ENCODE measurements at regions not wholly inside any gene's neighbourhood (a gene's known extent, or its start where the extent isn't known, plus 50 kb on each side); places are given as distances from the start of the nearest gene placed in this dataset.
A peak's percentile ranks its signal among the peaks of the same experiment; 100 is the strongest.

GRCh38 chr2:157164891-157165290 lies 92.6 kb upstream of the GALNT5 start:
- no peak for DNase-seq

- DNase-seq, result no peak
Observed at GRCh38 chr2:157168501-157168900, 89.0 kb upstream of the GALNT5 start.

- peak in 2 of 3 donors; percentile 7 to 20 for DNase-seq
Observed at GRCh38 chr2:157169889-157170288, 87.6 kb upstream of the GALNT5 start.

DNA sequence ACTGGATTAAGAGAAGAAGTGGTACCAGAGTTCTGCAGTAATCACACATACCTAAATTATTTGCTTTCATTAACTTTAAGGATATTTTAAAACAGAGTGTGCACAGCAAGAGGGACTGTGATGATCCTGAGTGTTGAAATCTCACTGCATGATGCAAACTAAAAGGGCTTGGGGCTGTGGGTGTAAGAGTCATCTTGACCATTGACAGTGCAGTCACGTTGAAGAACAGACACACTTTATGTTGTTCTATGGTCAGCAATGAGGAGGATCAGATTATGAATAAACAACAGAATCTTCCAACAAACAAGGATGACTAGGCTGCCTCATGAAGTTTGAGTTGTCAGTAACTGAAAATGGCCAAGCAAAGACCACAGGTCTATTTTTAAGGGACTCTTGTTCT lies 87.2 kb upstream of the GALNT5 start:
- DNase-seq, result peak in 1 of 3 donors; percentile 40

DNA sequence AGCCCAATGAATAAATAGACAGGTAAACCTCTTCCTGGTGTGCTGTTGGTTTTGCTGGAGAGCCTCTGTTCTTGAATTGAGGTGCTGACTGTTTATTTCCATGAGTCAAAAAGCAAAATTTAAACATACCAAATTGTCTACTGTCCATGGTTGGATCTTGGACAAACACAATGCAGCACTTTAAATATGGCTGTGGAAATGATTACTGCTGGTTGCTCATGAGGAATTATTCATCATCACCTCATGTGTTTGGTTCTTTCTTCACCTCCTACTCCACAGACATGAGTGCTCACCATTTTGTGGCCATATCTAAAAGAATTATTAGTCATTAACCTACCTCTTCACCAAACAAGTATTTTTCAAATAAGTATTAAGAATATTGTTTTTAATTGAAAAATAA lies 85.3 kb upstream of the GALNT5 start:
- no peak for DNase-seq

DNA sequence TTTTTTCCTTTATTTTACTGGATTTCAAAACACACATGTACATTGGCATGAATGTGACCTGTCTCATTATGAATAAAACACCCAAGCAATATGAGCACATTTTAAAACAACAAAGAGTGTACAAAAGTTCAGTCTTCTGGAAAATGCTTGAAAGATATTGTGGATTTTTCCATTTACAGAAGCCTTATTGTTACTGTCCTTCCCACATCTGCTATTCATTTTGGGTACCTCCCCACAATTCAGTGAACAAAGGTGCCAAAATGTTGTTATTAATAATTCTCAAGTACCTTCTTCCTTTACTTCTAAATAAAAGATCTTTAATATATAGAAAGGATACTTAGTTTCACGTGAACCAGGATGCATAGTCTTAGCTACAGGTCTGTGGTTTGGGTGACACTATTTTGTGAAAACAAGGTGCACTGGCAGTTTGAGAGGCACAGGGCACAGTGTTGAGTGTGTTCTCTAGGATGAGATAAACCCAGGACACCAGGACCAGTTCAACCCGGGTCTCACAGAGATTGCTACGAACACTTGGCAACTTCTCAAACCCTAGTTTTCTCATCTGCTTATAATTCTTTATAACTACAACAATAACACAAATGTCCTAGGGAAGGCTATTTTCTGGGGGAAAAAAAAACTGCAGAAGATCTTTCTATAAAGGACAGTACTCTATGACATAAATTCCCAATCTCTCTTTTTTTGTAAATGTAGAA lies 84.5 kb upstream of the GALNT5 start:
- no peak for DNase-seq

DNA sequence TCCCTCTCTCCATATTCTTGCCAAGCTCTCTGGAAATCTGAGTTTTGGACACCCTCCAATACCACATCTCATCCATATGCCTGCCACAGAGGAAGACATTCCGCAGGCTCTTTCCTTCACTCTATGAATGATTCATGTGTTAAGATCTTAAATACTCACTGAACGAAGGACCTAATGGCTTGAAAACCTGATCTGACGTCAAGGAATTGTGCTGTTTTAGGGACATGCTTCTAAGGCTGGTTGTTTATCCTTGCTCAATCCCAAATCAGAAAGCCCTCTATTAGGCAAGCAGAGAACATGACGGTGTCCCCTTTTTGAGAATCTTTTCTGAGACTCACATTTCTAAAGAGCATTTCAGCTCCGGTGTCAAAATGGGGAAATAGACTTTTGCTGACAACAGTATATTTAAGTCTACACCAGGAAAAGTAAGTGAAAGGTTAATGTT lies 83.7 kb upstream of the GALNT5 start:
- peak; percentile 50 to 72 (median 71) for DNase-seq

DNA sequence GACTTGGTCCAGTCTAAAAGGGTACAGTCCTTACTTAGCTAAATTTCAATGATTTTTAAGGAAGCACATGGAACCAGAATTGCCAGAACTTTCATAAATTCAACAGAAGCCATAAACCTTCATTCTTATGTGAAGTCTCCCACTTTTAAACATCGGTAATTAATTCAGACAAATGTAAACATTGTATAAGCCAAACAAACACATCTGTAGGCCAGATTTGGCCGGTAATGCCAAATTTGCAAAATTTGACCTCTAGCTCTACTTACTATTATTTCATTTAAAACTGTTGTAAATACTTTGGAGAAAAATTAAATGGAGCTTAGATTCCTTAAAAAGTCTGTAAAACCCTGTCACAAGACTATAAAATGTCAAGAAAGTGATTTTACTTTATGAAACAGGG lies 83.2 kb upstream of the GALNT5 start:
- no peak for DNase-seq

- peak in 2 of 3 donors; percentile 36 to 40 for DNase-seq
Observed at GRCh38 chr2:157176602-157177001, 80.9 kb upstream of the GALNT5 start.

GRCh38 chr2:157178874-157179273 lies 78.6 kb upstream of the GALNT5 start:
- peak; percentile 63 to 67 (median 66) for DNase-seq

DNA sequence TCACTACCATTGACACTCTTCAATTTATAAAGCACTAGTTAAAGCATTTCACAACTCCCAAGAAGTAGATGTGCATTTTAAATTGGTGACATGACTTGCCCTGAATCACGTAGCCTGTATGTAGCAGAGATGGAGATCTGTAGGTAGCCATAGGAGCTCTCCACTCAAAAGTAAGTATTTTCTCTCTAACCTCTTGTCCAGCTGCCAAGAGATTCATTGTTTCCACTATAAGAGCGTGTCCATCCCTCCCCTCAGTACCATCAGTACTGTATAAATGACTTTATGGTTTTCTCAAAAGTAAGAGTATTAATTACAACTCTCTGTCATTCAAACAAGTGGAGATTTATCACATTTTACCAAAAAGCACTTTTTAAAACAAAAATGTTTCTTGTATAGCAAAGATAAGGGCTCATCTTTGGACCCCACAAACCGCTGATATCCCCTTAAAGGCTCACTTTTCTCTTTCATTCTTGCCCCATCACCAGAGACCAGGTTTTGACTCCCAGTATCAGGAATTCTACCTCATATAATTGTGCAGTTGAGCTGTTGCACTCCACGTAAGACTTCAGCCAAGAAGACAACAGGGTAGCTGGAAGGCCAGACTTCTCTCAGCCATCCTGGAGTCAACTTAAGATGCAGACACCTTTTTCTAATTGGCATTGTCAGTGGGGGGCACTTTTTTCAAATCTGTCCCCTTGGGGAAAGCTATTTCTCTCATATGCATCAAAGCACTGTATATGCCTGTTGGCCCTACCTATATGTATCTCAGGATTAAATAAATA lies 78.0 kb upstream of the GALNT5 start:
- DNase-seq, result no peak

DNA sequence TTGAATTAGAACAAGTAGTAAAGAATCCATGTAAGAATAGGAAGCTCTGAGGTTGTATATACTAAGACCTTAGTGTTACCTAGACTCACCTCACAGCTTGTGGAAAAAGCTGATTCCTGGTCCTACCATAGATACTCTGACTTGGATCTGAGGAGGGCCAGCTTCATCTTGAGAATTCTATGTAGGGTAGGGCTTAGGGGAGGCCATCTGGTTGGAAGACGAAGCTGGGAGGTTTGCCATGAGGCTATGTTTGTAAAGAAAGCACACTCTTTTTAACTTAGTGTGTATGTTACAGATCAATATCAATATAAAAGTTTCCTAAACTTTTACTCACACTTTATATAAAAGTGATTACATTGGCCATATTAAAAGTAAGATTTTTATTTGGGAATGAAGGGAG lies 77.1 kb upstream of the GALNT5 start:
- DNase-seq, result no peak

DNA sequence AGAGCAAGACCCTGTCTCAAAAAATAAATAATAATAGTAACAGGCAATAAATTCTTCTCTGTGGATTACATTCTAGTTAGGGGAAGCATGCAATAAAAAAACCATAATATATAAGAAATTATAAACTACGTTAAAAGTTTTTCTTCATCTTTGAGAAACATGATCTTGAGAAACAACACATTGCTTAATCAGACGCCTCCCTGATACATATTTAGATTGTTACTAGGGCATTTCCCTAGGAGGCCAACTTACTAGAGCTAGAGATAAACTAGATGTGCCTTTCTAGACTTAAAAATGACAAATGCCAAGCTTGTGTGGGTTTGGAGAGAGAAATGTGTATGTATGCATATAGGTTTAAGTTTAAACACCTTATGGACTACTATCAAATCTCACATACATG lies 76.3 kb upstream of the GALNT5 start:
- peak; percentile 32 to 67 (median 63) for DNase-seq

DNA sequence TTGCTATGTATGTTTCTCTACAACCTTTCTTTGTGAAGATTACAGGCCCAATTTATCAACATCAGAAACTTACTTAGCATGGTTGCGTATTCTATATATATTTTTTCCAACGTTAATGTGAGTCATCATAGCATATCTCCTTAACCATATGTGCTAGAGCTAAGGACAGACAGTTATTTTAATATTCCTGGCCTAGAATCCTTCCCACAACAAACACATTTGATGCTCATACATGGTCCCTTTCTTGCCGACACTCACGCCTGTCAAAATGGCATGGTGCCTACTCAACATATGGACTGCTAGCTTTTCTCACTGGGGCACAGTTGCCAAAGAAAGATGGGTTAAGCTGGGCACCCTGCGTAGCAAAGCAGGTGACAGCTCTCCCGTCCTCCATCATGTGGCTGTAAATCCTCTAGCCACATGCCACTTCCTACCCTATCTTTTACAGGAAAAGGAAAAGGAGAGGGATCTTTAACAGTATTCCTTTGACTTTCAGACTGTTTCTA lies 75.2 kb upstream of the GALNT5 start:
- DNase-seq, result no peak

DNA sequence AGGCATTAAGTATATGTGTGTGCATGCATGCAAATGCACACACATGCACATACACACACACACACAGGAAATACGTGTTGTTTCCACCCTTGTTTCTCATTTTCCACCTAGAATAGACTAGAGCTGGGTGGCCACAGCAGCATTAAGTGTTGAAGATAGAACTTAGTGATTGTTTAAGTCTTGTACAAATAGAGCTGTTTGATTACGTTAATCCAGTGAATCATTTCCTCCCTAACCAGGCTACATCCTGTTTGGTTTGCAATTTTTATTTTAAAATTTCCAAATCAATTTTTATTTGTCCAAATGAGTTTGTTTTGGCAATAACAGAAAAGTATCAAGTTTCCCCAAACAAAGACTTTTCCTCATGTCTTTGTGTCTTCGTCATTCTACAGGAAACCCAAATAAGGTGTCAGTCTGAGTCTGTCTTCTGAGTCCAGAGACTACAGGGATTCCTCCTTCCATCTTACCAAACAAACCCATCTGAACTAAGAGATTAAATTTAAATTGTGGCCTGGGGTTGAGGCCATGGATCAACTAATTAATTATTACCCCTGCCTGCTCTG lies 74.6 kb upstream of the GALNT5 start:
- DNase-seq, result peak; percentile 52 to 91 (median 84)

- no peak for DNase-seq
Observed at GRCh38 chr2:157184161-157184895, 73.2 kb upstream of the GALNT5 start.

GRCh38 chr2:157185476-157186227 lies 71.9 kb upstream of the GALNT5 start:
- no peak for DNase-seq

- DNase-seq, result no peak
Observed at GRCh38 chr2:157190151-157190550, 67.4 kb upstream of the GALNT5 start.

DNA sequence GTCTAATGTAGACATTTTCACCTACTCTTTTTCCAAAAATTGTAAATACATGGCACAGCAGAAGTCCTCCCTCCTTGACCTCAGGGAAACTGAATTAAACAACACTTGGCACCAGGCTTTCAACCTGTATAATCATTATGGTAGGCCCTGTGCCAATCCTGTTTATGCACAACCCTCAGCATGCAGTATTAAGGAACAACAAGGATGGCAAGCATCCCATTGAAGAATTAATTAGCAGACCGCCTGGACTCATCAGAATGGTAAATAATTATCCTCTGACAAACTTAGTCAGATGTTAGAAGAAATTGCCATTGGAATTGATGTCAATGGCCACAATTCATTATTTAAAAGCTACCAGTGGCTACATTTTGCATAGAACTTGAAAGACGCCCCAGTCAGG lies 66.3 kb upstream of the GALNT5 start:
- no peak for DNase-seq

- DNase-seq, result no peak
Observed at GRCh38 chr2:157192445-157193423, 64.8 kb upstream of the GALNT5 start.

DNA sequence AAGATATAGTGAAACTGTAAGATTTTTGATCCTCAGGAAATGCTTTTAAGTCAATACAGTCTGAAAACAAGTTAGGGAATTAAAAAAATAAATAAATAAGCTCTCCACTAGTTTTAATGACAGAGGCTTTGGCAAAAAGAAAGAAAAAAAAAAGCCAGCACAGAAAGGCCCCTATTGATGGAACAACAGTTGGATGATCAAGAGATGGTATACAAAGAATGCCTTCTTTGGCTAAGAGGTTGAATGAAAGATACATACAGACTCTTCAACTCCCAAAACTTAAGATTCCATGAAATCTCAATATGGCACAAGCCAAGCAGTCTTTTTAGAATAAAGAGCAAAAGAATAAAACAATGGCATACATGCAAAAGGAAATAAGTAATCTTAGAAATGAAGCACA lies 64.0 kb upstream of the GALNT5 start:
- no peak for DNase-seq
